ENCODE measurements at regions not wholly inside any gene's neighbourhood (a gene's known extent, or its start where the extent isn't known, plus 50 kb on each side); places are given as distances from the start of the nearest gene placed in this dataset.
"Not testable (repeated sequence)": the region's sequence is repeated elsewhere in the genome, so short reads cannot be mapped to it uniquely, and the experiment has no call there.

DNA sequence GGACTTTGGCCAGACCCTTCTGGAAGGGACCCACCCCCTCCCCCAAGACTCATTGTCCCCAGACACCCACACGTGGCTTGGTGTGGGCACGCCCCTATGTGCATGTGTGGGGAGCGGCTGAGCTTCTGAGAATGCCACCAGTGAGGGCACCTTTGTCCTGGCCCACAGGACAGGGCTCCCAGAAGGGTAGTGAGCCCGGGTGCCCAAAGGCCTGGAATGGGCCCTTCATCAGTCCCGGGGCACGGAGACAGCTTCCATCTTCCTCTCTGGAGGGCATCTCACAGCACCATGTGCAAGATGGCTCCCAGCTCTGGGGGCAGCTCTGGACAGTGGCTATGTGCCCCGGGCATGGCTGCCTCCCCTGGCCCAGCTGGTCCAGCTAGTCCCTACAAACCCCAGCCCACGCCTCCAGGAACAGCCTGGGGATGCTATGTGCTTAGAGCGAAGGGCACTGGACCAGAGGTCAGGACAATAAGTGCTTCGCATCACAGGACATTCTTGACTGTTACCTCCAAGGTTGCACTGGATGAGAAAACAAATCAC, 70.1 kb upstream of the PTPN20 start:
- not testable (repeated sequence) for H3K36me3 Mint-ChIP-seq (ENCODE audit: low read depth); H3K27ac Mint-ChIP-seq; DNase-seq; H3K27me3 Mint-ChIP-seq (ENCODE audit: insufficient read depth); H3K4me3 Mint-ChIP-seq; H3K9me3 Mint-ChIP-seq; H3K4me1 Mint-ChIP-seq (ENCODE audit: low read depth)

DNA sequence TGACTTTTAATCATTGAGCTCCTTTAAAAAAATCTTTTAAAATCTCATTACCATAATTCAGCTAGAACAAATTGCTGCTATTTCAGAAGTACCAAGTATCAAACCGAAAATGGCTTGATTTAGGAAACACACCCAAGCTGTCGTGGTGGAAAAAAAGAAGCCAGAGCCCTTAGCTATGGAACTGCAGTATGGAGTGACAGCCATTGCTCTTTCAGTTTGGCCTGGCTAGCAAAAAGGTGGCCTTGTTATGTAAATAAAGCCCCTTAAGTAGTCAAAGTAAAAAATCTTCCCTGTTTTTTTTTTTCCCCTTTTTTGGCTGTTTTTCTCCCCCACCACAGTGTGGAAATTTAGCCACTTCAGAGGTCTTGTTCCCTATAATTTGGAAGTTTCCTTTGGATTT, 66.0 kb upstream of the PTPN20 start:
- H3K27ac Mint-ChIP-seq; H3K4me1 Mint-ChIP-seq (ENCODE audit: low read depth); H3K4me3 Mint-ChIP-seq; H3K36me3 Mint-ChIP-seq (ENCODE audit: low read depth); DNase-seq; H3K9me3 Mint-ChIP-seq; H3K27me3 Mint-ChIP-seq (ENCODE audit: insufficient read depth): not testable (repeated sequence)

GRCh38 chr10:46845640-46846039, 65.6 kb upstream of the PTPN20 start:
- not testable (repeated sequence) for H3K27me3 Mint-ChIP-seq (ENCODE audit: insufficient read depth); H3K9me3 Mint-ChIP-seq; H3K4me3 Mint-ChIP-seq; H3K4me1 Mint-ChIP-seq (ENCODE audit: low read depth); DNase-seq; H3K36me3 Mint-ChIP-seq (ENCODE audit: low read depth); H3K27ac Mint-ChIP-seq

GRCh38 chr10:46860753-46861152, 50.5 kb upstream of the PTPN20 start:
- DNase-seq; H3K36me3 Mint-ChIP-seq (ENCODE audit: low read depth); H3K9me3 Mint-ChIP-seq; H3K4me3 Mint-ChIP-seq; H3K27ac Mint-ChIP-seq; H3K4me1 Mint-ChIP-seq (ENCODE audit: low read depth); H3K27me3 Mint-ChIP-seq (ENCODE audit: insufficient read depth): not testable (repeated sequence)
